ENCODE measurements at regions not wholly inside any gene's neighbourhood (a gene's known extent, or its start where the extent isn't known, plus 50 kb on each side); places are given as distances from the start of the nearest gene placed in this dataset.

DNA sequence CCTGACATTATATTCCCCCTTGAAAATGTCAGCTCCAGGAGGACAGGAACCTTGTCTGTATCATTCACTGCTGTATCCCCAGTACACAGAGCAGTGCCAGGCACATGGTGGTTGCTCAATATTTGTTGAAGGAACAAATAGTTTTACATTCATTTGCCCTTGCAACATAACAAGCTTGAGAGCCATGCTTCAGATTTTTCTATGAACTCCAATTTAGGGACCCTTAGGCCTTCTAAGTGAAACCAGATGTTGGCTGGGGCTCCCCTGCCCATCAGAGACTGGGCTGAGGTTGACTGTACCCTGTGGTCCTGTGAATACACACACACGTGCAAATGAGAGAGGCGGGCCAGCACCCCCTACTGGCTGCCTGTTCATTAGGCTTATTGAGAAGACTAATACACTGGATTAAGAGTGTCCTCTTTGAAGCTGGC is 214.9 kb upstream of the WWC1 start (continued):
- TF ChIP-seq, protein P1, sequence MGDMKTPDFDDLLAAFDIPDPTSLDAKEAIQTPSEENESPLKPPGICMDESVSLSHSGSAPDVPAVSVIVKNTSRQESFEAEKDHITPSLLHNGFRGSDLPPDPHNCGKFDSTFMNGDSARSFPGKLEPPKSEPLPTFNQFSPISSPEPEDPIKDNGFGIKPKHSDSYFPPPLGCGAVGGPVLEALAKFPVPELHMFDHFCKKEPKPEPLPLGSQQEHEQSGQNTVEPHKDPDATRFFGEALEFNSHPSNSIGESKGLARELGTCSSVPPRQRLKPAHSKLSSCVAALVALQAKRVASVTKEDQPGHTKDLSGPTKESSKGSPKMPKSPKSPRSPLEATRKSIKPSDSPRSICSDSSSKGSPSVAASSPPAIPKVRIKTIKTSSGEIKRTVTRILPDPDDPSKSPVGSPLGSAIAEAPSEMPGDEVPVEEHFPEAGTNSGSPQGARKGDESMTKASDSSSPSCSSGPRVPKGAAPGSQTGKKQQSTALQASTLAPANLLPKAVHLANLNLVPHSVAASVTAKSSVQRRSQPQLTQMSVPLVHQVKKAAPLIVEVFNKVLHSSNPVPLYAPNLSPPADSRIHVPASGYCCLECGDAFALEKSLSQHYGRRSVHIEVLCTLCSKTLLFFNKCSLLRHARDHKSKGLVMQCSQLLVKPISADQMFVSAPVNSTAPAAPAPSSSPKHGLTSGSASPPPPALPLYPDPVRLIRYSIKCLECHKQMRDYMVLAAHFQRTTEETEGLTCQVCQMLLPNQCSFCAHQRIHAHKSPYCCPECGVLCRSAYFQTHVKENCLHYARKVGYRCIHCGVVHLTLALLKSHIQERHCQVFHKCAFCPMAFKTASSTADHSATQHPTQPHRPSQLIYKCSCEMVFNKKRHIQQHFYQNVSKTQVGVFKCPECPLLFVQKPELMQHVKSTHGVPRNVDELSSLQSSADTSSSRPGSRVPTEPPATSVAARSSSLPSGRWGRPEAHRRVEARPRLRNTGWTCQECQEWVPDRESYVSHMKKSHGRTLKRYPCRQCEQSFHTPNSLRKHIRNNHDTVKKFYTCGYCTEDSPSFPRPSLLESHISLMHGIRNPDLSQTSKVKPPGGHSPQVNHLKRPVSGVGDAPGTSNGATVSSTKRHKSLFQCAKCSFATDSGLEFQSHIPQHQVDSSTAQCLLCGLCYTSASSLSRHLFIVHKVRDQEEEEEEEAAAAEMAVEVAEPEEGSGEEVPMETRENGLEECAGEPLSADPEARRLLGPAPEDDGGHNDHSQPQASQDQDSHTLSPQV (IDR thresholded peaks at IDR 0.05): no peak
- TF ChIP-seq ZNF217 (IDR thresholded peaks at IDR 0.05) (no peak), BHLHE40 (IDR thresholded peaks at IDR 0.05; ENCODE audit: borderline replicate concordance in 1 of 2, low read depth in 2 of 2, low read length in 1 of 2) (peak in 1 of 2 experiments; percentile 45; a peak in 1 of 4 replicates), ZZZ3 (IDR thresholded peaks at IDR 0.05; ENCODE audit: control insufficient read depth, insufficient read length, low read depth) (no peak), RAD21 (IDR thresholded peaks at IDR 0.05; ENCODE audit: insufficient read depth, low read depth, low read length) (peak; percentile 46)
- TF ChIP-seq, protein P2, sequence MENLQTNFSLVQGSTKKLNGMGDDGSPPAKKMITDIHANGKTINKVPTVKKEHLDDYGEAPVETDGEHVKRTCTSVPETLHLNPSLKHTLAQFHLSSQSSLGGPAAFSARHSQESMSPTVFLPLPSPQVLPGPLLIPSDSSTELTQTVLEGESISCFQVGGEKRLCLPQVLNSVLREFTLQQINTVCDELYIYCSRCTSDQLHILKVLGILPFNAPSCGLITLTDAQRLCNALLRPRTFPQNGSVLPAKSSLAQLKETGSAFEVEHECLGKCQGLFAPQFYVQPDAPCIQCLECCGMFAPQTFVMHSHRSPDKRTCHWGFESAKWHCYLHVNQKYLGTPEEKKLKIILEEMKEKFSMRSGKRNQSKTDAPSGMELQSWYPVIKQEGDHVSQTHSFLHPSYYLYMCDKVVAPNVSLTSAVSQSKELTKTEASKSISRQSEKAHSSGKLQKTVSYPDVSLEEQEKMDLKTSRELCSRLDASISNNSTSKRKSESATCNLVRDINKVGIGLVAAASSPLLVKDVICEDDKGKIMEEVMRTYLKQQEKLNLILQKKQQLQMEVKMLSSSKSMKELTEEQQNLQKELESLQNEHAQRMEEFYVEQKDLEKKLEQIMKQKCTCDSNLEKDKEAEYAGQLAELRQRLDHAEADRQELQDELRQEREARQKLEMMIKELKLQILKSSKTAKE (IDR thresholded peaks at IDR 0.05; ENCODE audit: low read depth, poor library complexity, severe bottlenecking): no peak

All from GM12878 (cell line).